Panc1 (cell line): ENCODE measurements at regions not wholly inside any gene's neighbourhood (a gene's known extent, or its start where the extent isn't known, plus 50 kb on each side); places are given as distances from the start of the nearest gene placed in this dataset.
"Not testable (repeated sequence)": the region's sequence is repeated elsewhere in the genome, so short reads cannot be mapped to it uniquely, and the experiment has no call there.

Experiments
- ATAC-seq: fragments of 200-7000 bp; cut with Tn5 transposase; 2 replicates; pipeline ENCODE4 v1.9.1; 2020; ENCODE audit warnings: mild to moderate bottlenecking, moderate library complexity
- BruUV-seq: library from RNA; stranded (reverse); fragments of 400-500 nt; replicated peaks from 2 replicates; lab custom pipeline; 2021; lab: Mats Ljungman, UMichigan
- CTCF ChIA-PET: fragments of 300-600 bp; sonication (Branson Sonifier 250); formaldehyde crosslinking; loops from one replicate; lab custom pipeline; 2022; ENCODE audit warnings: antibody characterized with exemption; lab: Charles Lee
- POLR2A ChIA-PET: fragments of 300-600 bp; sonication (Branson Sonifier 250); formaldehyde crosslinking; loops from one replicate; lab custom pipeline; 2022; ENCODE audit warnings: antibody characterized with exemption; lab: Charles Lee
- DNase-seq: peaks from one replicate; pipeline ENCODE4 v3.0.0-alpha.2; 2010; ENCODE audit warnings: low read depth, low spot score
- H3K27ac ChIP-seq: 2 replicates; pipeline ENCODE4 v1.5.1; 2011; ENCODE audit warnings: mild to moderate bottlenecking, low read length, inconsistent platforms
- H3K27me3 ChIP-seq: fragments of 200-500 bp; sonication (Bioruptor generic); 2 replicates; pipeline ENCODE4 v1.6.0; 2014; ENCODE audit warnings: low read length, inconsistent platforms; ENCODE audit not compliant: control insufficient read depth, insufficient read depth
- H3K36me3 ChIP-seq: fragments of 200-500 bp; sonication (Bioruptor generic); 2 replicates; pipeline ENCODE4 v1.5.1; 2014; ENCODE audit warnings: inconsistent platforms, mild to moderate bottlenecking, low read length, moderate library complexity; ENCODE audit not compliant: control insufficient read depth, insufficient read depth
- H3K4me1 ChIP-seq: 2 replicates; pipeline ENCODE4 v1.5.1; 2011; ENCODE audit warnings: inconsistent platforms, mild to moderate bottlenecking, low read length, moderate library complexity; ENCODE audit not compliant: control insufficient read depth, insufficient read depth
- H3K4me3 ChIP-seq, 2 experiments: 2 replicates each; pipeline ENCODE4 v1.5.1; 2011 to 2012; ENCODE audit warnings: low read depth in 2 of 2, low read length in 2 of 2, mild to moderate bottlenecking in 2 of 2, inconsistent platforms in 1 of 2, moderate library complexity in 1 of 2
- H3K9me3 ChIP-seq: fragments of 200-500 bp; sonication (Bioruptor generic); 2 replicates; pipeline ENCODE4 v1.5.1; 2014; ENCODE audit warnings: low read depth, mild to moderate bottlenecking, inconsistent platforms, low read length, moderate library complexity; ENCODE audit not compliant: control insufficient read depth, insufficient read depth
- POLR2AphosphoS5 ChIP-seq: IDR thresholded peaks from 2 replicates; pipeline ENCODE4 v1.6.1; 2012; ENCODE audit warnings: mild to moderate bottlenecking, low read depth, low read length, moderate library complexity
- SIN3A ChIP-seq: IDR thresholded peaks from 2 replicates; pipeline ENCODE4 v1.6.1; 2012; ENCODE audit warnings: low read depth, mild to moderate bottlenecking, low read length, moderate library complexity, borderline replicate concordance; ENCODE audit not compliant: insufficient read depth
- TCF7L2 ChIP-seq: IDR thresholded peaks from 2 replicates; pipeline ENCODE4 v1.6.1; 2011; ENCODE audit warnings: mild to moderate bottlenecking, low read depth, low read length, inconsistent platforms
- in situ Hi-C: cut with HindIII; loops from 2 replicates; pipeline ENCODE4 v1.10.0; 2016; ENCODE audit warnings: low sequenced_read_pairs, low pct_unique_long_range_greater_than_20kb
- intact Hi-C: fragments of 100-400 bp; cut with micrococcal nuclease; formaldehyde crosslinking; loops from one replicate; pipeline ENCODE4 v1.10.0; 2022; ENCODE audit not compliant: unreplicated experiment
- TF ChIP-seq, protein P1 (sequence below): fragments of 450-650 bp; IDR thresholded peaks from 2 replicates; pipeline ENCODE4 v1.5.1; 2017; ENCODE audit warnings: mild to moderate bottlenecking
- TF ChIP-seq, protein P2 (sequence below), 2 experiments: IDR thresholded peaks; 2 replicates each; pipeline ENCODE4 v1.6.1; 2011 to 2012; ENCODE audit warnings: low read depth in 2 of 2, control low read depth in 1 of 2, low read length in 1 of 2, mild to moderate bottlenecking in 1 of 2, moderate library complexity in 1 of 2; ENCODE audit not compliant: insufficient read depth in 1 of 2

GRCh38 chr6:935582-935981 lies 242.6 kb upstream of the EXOC2 start:
- ATAC-seq (no peak), DNase-seq (no peak)
- TF ChIP-seq POLR2AphosphoS5 (no peak), SIN3A (no peak), TCF7L2 (no peak)
- TF ChIP-seq, protein P1, sequence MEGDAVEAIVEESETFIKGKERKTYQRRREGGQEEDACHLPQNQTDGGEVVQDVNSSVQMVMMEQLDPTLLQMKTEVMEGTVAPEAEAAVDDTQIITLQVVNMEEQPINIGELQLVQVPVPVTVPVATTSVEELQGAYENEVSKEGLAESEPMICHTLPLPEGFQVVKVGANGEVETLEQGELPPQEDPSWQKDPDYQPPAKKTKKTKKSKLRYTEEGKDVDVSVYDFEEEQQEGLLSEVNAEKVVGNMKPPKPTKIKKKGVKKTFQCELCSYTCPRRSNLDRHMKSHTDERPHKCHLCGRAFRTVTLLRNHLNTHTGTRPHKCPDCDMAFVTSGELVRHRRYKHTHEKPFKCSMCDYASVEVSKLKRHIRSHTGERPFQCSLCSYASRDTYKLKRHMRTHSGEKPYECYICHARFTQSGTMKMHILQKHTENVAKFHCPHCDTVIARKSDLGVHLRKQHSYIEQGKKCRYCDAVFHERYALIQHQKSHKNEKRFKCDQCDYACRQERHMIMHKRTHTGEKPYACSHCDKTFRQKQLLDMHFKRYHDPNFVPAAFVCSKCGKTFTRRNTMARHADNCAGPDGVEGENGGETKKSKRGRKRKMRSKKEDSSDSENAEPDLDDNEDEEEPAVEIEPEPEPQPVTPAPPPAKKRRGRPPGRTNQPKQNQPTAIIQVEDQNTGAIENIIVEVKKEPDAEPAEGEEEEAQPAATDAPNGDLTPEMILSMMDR, result no peak
- TF ChIP-seq, protein P2, sequence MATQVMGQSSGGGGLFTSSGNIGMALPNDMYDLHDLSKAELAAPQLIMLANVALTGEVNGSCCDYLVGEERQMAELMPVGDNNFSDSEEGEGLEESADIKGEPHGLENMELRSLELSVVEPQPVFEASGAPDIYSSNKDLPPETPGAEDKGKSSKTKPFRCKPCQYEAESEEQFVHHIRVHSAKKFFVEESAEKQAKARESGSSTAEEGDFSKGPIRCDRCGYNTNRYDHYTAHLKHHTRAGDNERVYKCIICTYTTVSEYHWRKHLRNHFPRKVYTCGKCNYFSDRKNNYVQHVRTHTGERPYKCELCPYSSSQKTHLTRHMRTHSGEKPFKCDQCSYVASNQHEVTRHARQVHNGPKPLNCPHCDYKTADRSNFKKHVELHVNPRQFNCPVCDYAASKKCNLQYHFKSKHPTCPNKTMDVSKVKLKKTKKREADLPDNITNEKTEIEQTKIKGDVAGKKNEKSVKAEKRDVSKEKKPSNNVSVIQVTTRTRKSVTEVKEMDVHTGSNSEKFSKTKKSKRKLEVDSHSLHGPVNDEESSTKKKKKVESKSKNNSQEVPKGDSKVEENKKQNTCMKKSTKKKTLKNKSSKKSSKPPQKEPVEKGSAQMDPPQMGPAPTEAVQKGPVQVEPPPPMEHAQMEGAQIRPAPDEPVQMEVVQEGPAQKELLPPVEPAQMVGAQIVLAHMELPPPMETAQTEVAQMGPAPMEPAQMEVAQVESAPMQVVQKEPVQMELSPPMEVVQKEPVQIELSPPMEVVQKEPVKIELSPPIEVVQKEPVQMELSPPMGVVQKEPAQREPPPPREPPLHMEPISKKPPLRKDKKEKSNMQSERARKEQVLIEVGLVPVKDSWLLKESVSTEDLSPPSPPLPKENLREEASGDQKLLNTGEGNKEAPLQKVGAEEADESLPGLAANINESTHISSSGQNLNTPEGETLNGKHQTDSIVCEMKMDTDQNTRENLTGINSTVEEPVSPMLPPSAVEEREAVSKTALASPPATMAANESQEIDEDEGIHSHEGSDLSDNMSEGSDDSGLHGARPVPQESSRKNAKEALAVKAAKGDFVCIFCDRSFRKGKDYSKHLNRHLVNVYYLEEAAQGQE (IDR thresholded peaks at IDR 0.05; ENCODE audit: insufficient read depth in 1 of 2, low read depth in 2 of 2, low read length in 1 of 2), result no peak
- Histone ChIP-seq H3K4me3 (no peak overlapping the region), H3K27ac (no peak overlapping the region), H3K27me3 (peaks cover 18% of the 10 kb centered on the region), H3K9me3 (no peaks in the 10 kb centered on the region), H3K4me1 (no peaks in the 10 kb centered on the region), H3K36me3 (no peaks in the 10 kb centered on the region)
- no TSS peak for BruUV-seq
- ChIA-PET CTCF (no interaction called here), POLR2A (no interaction called here)
- intact Hi-C loops (no loop called here), in situ Hi-C loops (no loop called here)

GRCh38 chr6:934686-935085 lies 241.7 kb upstream of the EXOC2 start:
- ChIA-PET CTCF (no interaction called here), POLR2A (no interaction called here)
- BruUV-seq, result no TSS peak
- no peak for ATAC-seq
- no peak overlapping the region for H3K27ac ChIP-seq
- no peak overlapping the region for H3K4me3 ChIP-seq
- no peaks in the 10 kb centered on the region for H3K4me1 ChIP-seq
- in situ Hi-C loops, result no loop called here
- DNase-seq, result no peak
- no peaks in the 10 kb centered on the region for H3K36me3 ChIP-seq
- intact Hi-C loops, result no loop called here
- no peaks in the 10 kb centered on the region for H3K9me3 ChIP-seq
- H3K27me3 ChIP-seq, result peaks cover 23% of the 10 kb centered on the region
- TF ChIP-seq POLR2AphosphoS5 (no peak), SIN3A (no peak)
- TF ChIP-seq, protein P2 (IDR thresholded peaks at IDR 0.05; ENCODE audit: insufficient read depth in 1 of 2, low read depth in 2 of 2, low read length in 1 of 2), result no peak
- TF ChIP-seq, protein P1, result no peak

- peaks cover 24% of the 10 kb centered on the region for H3K27me3 ChIP-seq
- ATAC-seq, POLR2A ChIA-PET, BruUV-seq, H3K36me3 ChIP-seq, CTCF ChIA-PET, H3K9me3 ChIP-seq, H3K27ac ChIP-seq, in situ Hi-C loops, H3K4me3 ChIP-seq, H3K4me1 ChIP-seq, intact Hi-C loops, DNase-seq: not testable (repeated sequence)
Measured at GRCh38 chr6:931919-932318, 239.0 kb upstream of the EXOC2 start.
